ENCODE measurements at regions not wholly inside any gene's neighbourhood (a gene's known extent, or its start where the extent isn't known, plus 50 kb on each side); places are given as distances from the start of the nearest gene placed in this dataset.

GRCh38 chr10:78476844-78477243, 443.2 kb downstream of the RPS24 start:
- Histone ChIP-seq H3K27ac (no peak overlapping the region), H3K4me1 (ENCODE audit: insufficient read depth) (no peaks in the 10 kb centered on the region), H3K36me3 (no peaks in the 10 kb centered on the region), H3K9me3 (no peaks in the 10 kb centered on the region), H3K27me3 (no peaks in the 10 kb centered on the region), H3K4me3 (no peak overlapping the region)
- 71 to 76% (median 71%) methylated on average over 6 of the region's 6 CpGs for WGBS, 3 donors
- DNase-seq, result peak in 1 of 5 donors; percentile 8
- intact Hi-C loops (cut with DNase I), result no loop called here
- no peak for TF ChIP-seq EP300 (IDR thresholded peaks at IDR 0.05)
- no peak for TF ChIP-seq POLR2A (IDR thresholded peaks at IDR 0.05)
- TF ChIP-seq CTCF (IDR thresholded peaks at IDR 0.05), result no peak

- 94 to 98% (median 95%) methylated on average over 5 of the region's 5 CpGs for WGBS, 3 donors
- no peaks in the 10 kb centered on the region for H3K27me3 ChIP-seq
- H3K36me3 ChIP-seq, result no peaks in the 10 kb centered on the region
- no peak for TF ChIP-seq POLR2A (IDR thresholded peaks at IDR 0.05)
- no peak for TF ChIP-seq EP300 (IDR thresholded peaks at IDR 0.05)
- no peak for TF ChIP-seq CTCF (IDR thresholded peaks at IDR 0.05)
- H3K4me1 ChIP-seq (ENCODE audit: insufficient read depth), result no peaks in the 10 kb centered on the region
- H3K9me3 ChIP-seq, result no peaks in the 10 kb centered on the region
- no peak overlapping the region for H3K27ac ChIP-seq
- no peak overlapping the region for H3K4me3 ChIP-seq
- DNase-seq, result no peak
- intact Hi-C loops (cut with DNase I), result no loop called here
Observed at GRCh38 chr10:78478919-78479318, 445.3 kb downstream of the RPS24 start.

- H3K36me3 ChIP-seq, result no peaks in the 10 kb centered on the region
- H3K27ac ChIP-seq, result no peak overlapping the region
- H3K4me3 ChIP-seq, result no peak overlapping the region
- 92 to 97% (median 93%) methylated on average over 3 of the region's 3 CpGs for WGBS, 3 donors
- no peaks in the 10 kb centered on the region for H3K27me3 ChIP-seq
- no peaks in the 10 kb centered on the region for H3K9me3 ChIP-seq
- no peak for TF ChIP-seq EP300 (IDR thresholded peaks at IDR 0.05)
- TF ChIP-seq CTCF (IDR thresholded peaks at IDR 0.05), result no peak
- TF ChIP-seq POLR2A (IDR thresholded peaks at IDR 0.05), result no peak
- DNase-seq, result no peak
- intact Hi-C loops (cut with DNase I), result no loop called here
- H3K4me1 ChIP-seq (ENCODE audit: insufficient read depth), result no peaks in the 10 kb centered on the region
Observed at GRCh38 chr10:78479467-78479866, 445.8 kb downstream of the RPS24 start.

GRCh38 chr10:78481842-78482241, 448.2 kb downstream of the RPS24 start:
- no peak overlapping the region for H3K4me3 ChIP-seq
- 91 to 93% (median 92%) methylated on average over 3 of the region's 3 CpGs for WGBS, 3 donors
- no peak for DNase-seq
- H3K4me1 ChIP-seq (ENCODE audit: insufficient read depth), result no peaks in the 10 kb centered on the region
- no peaks in the 10 kb centered on the region for H3K27me3 ChIP-seq
- intact Hi-C loops (cut with DNase I), result no loop called here
- no peaks in the 10 kb centered on the region for H3K36me3 ChIP-seq
- no peaks in the 10 kb centered on the region for H3K9me3 ChIP-seq
- TF ChIP-seq CTCF (IDR thresholded peaks at IDR 0.05) (no peak), POLR2A (IDR thresholded peaks at IDR 0.05) (no peak), EP300 (IDR thresholded peaks at IDR 0.05) (no peak)
- H3K27ac ChIP-seq, result no peak overlapping the region

GRCh38 chr10:78483641-78484040, 450.0 kb downstream of the RPS24 start:
- 83 to 86% (median 86%) methylated on average over 3 of the region's 3 CpGs for WGBS, 3 donors
- H3K9me3 ChIP-seq, result no peaks in the 10 kb centered on the region
- H3K27ac ChIP-seq, result no peak overlapping the region
- no peaks in the 10 kb centered on the region for H3K27me3 ChIP-seq
- no peak for DNase-seq
- no peak overlapping the region for H3K4me3 ChIP-seq
- no peaks in the 10 kb centered on the region for H3K36me3 ChIP-seq
- TF ChIP-seq EP300 (IDR thresholded peaks at IDR 0.05), result no peak
- TF ChIP-seq CTCF (IDR thresholded peaks at IDR 0.05), result no peak
- TF ChIP-seq POLR2A (IDR thresholded peaks at IDR 0.05), result no peak
- no peaks in the 10 kb centered on the region for H3K4me1 ChIP-seq (ENCODE audit: insufficient read depth)
- intact Hi-C loops (cut with DNase I), result no loop called here
